Tibial nerve (tissue), 4 donors: ENCODE measurements at regions not wholly inside any gene's neighbourhood (a gene's known extent, or its start where the extent isn't known, plus 50 kb on each side); places are given as distances from the start of the nearest gene placed in this dataset.

ENCODE experiments used
- DNase-seq, 2 donors: peaks; one replicate each; pipeline ENCODE4 v3.0.0-alpha.2; 2019; ENCODE audit warnings: low spot score in 2 of 2
- H3K27ac ChIP-seq, 4 donors: fragments of 200-600 bp; sonication (generic) in 3 of 4; one replicate each; pipeline ENCODE4 v1.5.1; 2017 to 2019; ENCODE audit warnings: mild to moderate bottlenecking in 1 of 4
- H3K27me3 ChIP-seq, 2 donors: fragments of 200-600 bp; sonication (generic) in 1 of 2; one replicate each; pipeline versions ENCODE4 v1.5.1 to v1.6.0; 2017 to 2019
- H3K36me3 ChIP-seq, 3 donors: fragments of 200-600 bp; sonication (generic); one replicate each; pipeline ENCODE4 v1.5.1; 2018 to 2019
- H3K4me1 ChIP-seq, 4 donors: fragments of 200-600 bp; sonication (generic) in 3 of 4; one replicate each; pipeline ENCODE4 v1.5.1; 2017 to 2019
- H3K4me3 ChIP-seq, 4 donors: fragments of 200-600 bp; sonication (generic) in 3 of 4; one replicate each; pipeline ENCODE4 v1.5.1; 2017 to 2019; ENCODE audit warnings: mild to moderate bottlenecking in 1 of 4, moderate library complexity in 1 of 4
- H3K9me3 ChIP-seq, 4 donors: fragments of 200-600 bp; sonication (generic) in 3 of 4; one replicate each; pipeline ENCODE4 v1.5.1; 2017 to 2019
- CTCF ChIP-seq, 5 experiments: fragments of 200-600 bp in 3 of 5; fragments of 450-650 bp in 2 of 5; sonication (generic) in 3 of 5; IDR thresholded peaks; one replicate each; pipeline ENCODE4 v1.5.1; 2016 to 2019; ENCODE audit warnings: antibody characterized with exemption in 5 of 5, mild to moderate bottlenecking in 3 of 5, moderate library complexity in 2 of 5
- EP300 ChIP-seq, 2 donors: sonication (generic); formaldehyde crosslinking; IDR thresholded peaks; one replicate each; pipeline ENCODE4 v1.6.1; 2017; ENCODE audit warnings: antibody characterized with exemption in 2 of 2, mild to moderate bottlenecking in 1 of 2
- POLR2A ChIP-seq, 2 donors: fragments of 450-650 bp; IDR thresholded peaks; one replicate each; pipeline ENCODE4 v1.6.1; 2017; ENCODE audit warnings: antibody characterized with exemption in 2 of 2, mild to moderate bottlenecking in 2 of 2, moderate library complexity in 2 of 2
- WGBS, 2 donors: methylation state at CpG; one replicate each; pipeline ENCODE4 v1.1.5; 2018; 5-methylcytosine and 5-hydroxymethylcytosine counted together

GRCh38 chr5:33336891-33337636, 103.7 kb upstream of the TARS1 start:
- peaks cover 0 to 3% (median 0%) of the 10 kb centered on the region in 4 donors for H3K9me3 ChIP-seq
- H3K4me3 ChIP-seq, result no peak overlapping the region
- DNase-seq, result no peak
- no peaks in the 10 kb centered on the region for H3K27me3 ChIP-seq
- no peak overlapping the region for H3K27ac ChIP-seq
- no peak for TF ChIP-seq CTCF (IDR thresholded peaks at IDR 0.05)
- TF ChIP-seq POLR2A (IDR thresholded peaks at IDR 0.05), result no peak
- no peak for TF ChIP-seq EP300 (IDR thresholded peaks at IDR 0.05)
- H3K36me3 ChIP-seq, result no peaks in the 10 kb centered on the region
- H3K4me1 ChIP-seq, result no peaks in the 10 kb centered on the region
- WGBS, 2 donors, result 78 to 80% methylated on average over 4 of the region's 4 CpGs

GRCh38 chr5:33337637-33337992, 103.2 kb upstream of the TARS1 start:
- DNase-seq, result no peak
- TF ChIP-seq POLR2A (IDR thresholded peaks at IDR 0.05) (no peak), CTCF (IDR thresholded peaks at IDR 0.05) (no peak), EP300 (IDR thresholded peaks at IDR 0.05) (no peak)
- H3K27ac ChIP-seq, result no peak overlapping the region
- no peaks in the 10 kb centered on the region for H3K27me3 ChIP-seq
- 61 to 72% methylated on average over 2 of the region's 2 CpGs for WGBS, 2 donors
- H3K4me3 ChIP-seq, result no peak overlapping the region
- no peaks in the 10 kb centered on the region for H3K4me1 ChIP-seq
- peaks cover 0 to 3% (median 0%) of the 10 kb centered on the region in 4 donors for H3K9me3 ChIP-seq
- no peaks in the 10 kb centered on the region for H3K36me3 ChIP-seq

GRCh38 chr5:33338336-33339110, 102.2 kb upstream of the TARS1 start:
- no peak for DNase-seq
- H3K4me3 ChIP-seq, result no peak overlapping the region
- WGBS, 2 donors, result 82 to 89% methylated on average over 4 of the region's 4 CpGs
- no peak overlapping the region for H3K27ac ChIP-seq
- no peaks in the 10 kb centered on the region for H3K36me3 ChIP-seq
- TF ChIP-seq CTCF (IDR thresholded peaks at IDR 0.05) (no peak), POLR2A (IDR thresholded peaks at IDR 0.05) (no peak), EP300 (IDR thresholded peaks at IDR 0.05) (no peak)
- no peaks in the 10 kb centered on the region for H3K4me1 ChIP-seq
- H3K27me3 ChIP-seq, result no peaks in the 10 kb centered on the region
- peaks cover 0 to 3% (median 0%) of the 10 kb centered on the region in 4 donors for H3K9me3 ChIP-seq

GRCh38 chr5:33339413-33339812, 101.4 kb upstream of the TARS1 start:
- Histone ChIP-seq H3K4me1 (peaks cover 0 to 4% (median 0%) of the 10 kb centered on the region in 4 donors), H3K36me3 (no peaks in the 10 kb centered on the region), H3K27me3 (no peaks in the 10 kb centered on the region), H3K4me3 (no peak overlapping the region), H3K9me3 (peaks cover 0 to 3% (median 0%) of the 10 kb centered on the region in 4 donors), H3K27ac (no peak overlapping the region)
- TF ChIP-seq EP300 (IDR thresholded peaks at IDR 0.05) (no peak), CTCF (IDR thresholded peaks at IDR 0.05) (no peak), POLR2A (IDR thresholded peaks at IDR 0.05) (no peak)
- no peak for DNase-seq

- no peak overlapping the region for H3K27ac ChIP-seq
- DNase-seq, result no peak
- WGBS, 2 donors, result 66 to 70% methylated on average over 3 of the region's 3 CpGs
- no peaks in the 10 kb centered on the region for H3K36me3 ChIP-seq
- no peak overlapping the region for H3K4me3 ChIP-seq
- TF ChIP-seq CTCF (IDR thresholded peaks at IDR 0.05), result no peak
- no peak for TF ChIP-seq EP300 (IDR thresholded peaks at IDR 0.05)
- no peak for TF ChIP-seq POLR2A (IDR thresholded peaks at IDR 0.05)
- no peaks in the 10 kb centered on the region for H3K27me3 ChIP-seq
- H3K4me1 ChIP-seq, result peaks cover 0 to 4% (median 0%) of the 10 kb centered on the region in 4 donors
- peaks cover 0 to 3% (median 0%) of the 10 kb centered on the region in 4 donors for H3K9me3 ChIP-seq
These were observed 100.6 kb upstream of the TARS1 start for GRCh38 chr5:33340195-33340594.
